ENCODE measurements at regions not wholly inside any gene's neighbourhood (a gene's known extent, or its start where the extent isn't known, plus 50 kb on each side); places are given as distances from the start of the nearest gene placed in this dataset.

- DNase-seq (ENCODE audit: low spot score) = no peak
These were observed 130.0 kb downstream of the DLL1 start for GRCh38 chr6:170160628-170161611.

- no peak for DNase-seq (ENCODE audit: low spot score)
These were observed 130.7 kb downstream of the DLL1 start for GRCh38 chr6:170160031-170160627.

- no peak for DNase-seq (ENCODE audit: low spot score)
These were observed 131.6 kb downstream of the DLL1 start for GRCh38 chr6:170159022-170159965.

GRCh38 chr6:170158296-170159021, 132.4 kb downstream of the DLL1 start:
- DNase-seq (ENCODE audit: low spot score) = no peak

- DNase-seq (ENCODE audit: low spot score) = no peak
These were observed 133.2 kb downstream of the DLL1 start for GRCh38 chr6:170157567-170158218.

- no peak for DNase-seq (ENCODE audit: low spot score)
These were observed 134.2 kb downstream of the DLL1 start for GRCh38 chr6:170156448-170157375.

- DNase-seq (ENCODE audit: low spot score) = no peak
These were observed 135.2 kb downstream of the DLL1 start for GRCh38 chr6:170155464-170156196.

- DNase-seq (ENCODE audit: low spot score) = no peak
These were observed 137.2 kb downstream of the DLL1 start for GRCh38 chr6:170153436-170154319.

GRCh38 chr6:170152989-170153388, 137.9 kb downstream of the DLL1 start:
- no peak for DNase-seq (ENCODE audit: low spot score)

GRCh38 chr6:170152124-170152926, 138.6 kb downstream of the DLL1 start:
- no peak for DNase-seq (ENCODE audit: low spot score)

- DNase-seq (ENCODE audit: low spot score) = no peak
These were observed 139.1 kb downstream of the DLL1 start for GRCh38 chr6:170151804-170152123.

GRCh38 chr6:170151321-170151771, 139.5 kb downstream of the DLL1 start:
- no peak for DNase-seq (ENCODE audit: low spot score)

- no peak for DNase-seq (ENCODE audit: low spot score)
These were observed 140.3 kb downstream of the DLL1 start for GRCh38 chr6:170150590-170150945.

- no peak for DNase-seq (ENCODE audit: low spot score)
These were observed 140.9 kb downstream of the DLL1 start for GRCh38 chr6:170149681-170150589.

GRCh38 chr6:170148709-170149470, 142.0 kb downstream of the DLL1 start:
- DNase-seq (ENCODE audit: low spot score) = no peak

Measured in COLO829 (cell line).